DOHH2 (cell line): ENCODE measurements at regions not wholly inside any gene's neighbourhood (a gene's known extent, or its start where the extent isn't known, plus 50 kb on each side); places are given as distances from the start of the nearest gene placed in this dataset.

Experiments
- H3F3A ChIP-seq: fragments of 200-600 bp; sonication (generic), shearing (Covaris generic); 2 replicates; pipeline ENCODE4 v1.6.0; 2016; ENCODE audit warnings: antibody characterized with exemption, mild to moderate bottlenecking; ENCODE audit not compliant: control insufficient read depth, insufficient read depth
- H3K27ac ChIP-seq: fragments of 200-600 bp; sonication (generic); 2 replicates; pipeline ENCODE4 v1.5.1; 2014; ENCODE audit warnings: low read depth, mild to moderate bottlenecking, low read length, moderate library complexity
- H3K27me3 ChIP-seq: fragments of 200-600 bp; sonication (generic); 2 replicates; pipeline ENCODE4 v1.6.1; 2014; ENCODE audit warnings: mild to moderate bottlenecking, low read length, mixed read lengths; ENCODE audit not compliant: control insufficient read depth
- H3K36me3 ChIP-seq: fragments of 200-600 bp; sonication (generic); 2 replicates; pipeline ENCODE4 v1.6.1; 2014; ENCODE audit warnings: mild to moderate bottlenecking, low read length, moderate library complexity, mixed read lengths; ENCODE audit not compliant: control insufficient read depth
- H3K4me1 ChIP-seq: fragments of 200-600 bp; sonication (generic); 2 replicates; pipeline ENCODE4 v1.6.1; 2014; ENCODE audit warnings: mild to moderate bottlenecking, low read length, mixed read lengths; ENCODE audit not compliant: control insufficient read depth
- H3K4me2 ChIP-seq: fragments of 200-600 bp; sonication (generic); 2 replicates; pipeline ENCODE4 v1.6.0; 2014; ENCODE audit warnings: mild to moderate bottlenecking, low read length, moderate library complexity
- H3K4me3 ChIP-seq: fragments of 200-600 bp; sonication (generic); 2 replicates; pipeline ENCODE4 v1.5.1; 2014; ENCODE audit warnings: mild to moderate bottlenecking, low read length, mixed read lengths
- H3K79me2 ChIP-seq: fragments of 200-600 bp; sonication (generic); 2 replicates; pipeline ENCODE4 v1.6.1; 2014; ENCODE audit warnings: mild to moderate bottlenecking, low read length, mixed read lengths; ENCODE audit not compliant: control insufficient read depth
- H3K9me2 ChIP-seq: fragments of 200-600 bp; sonication (generic); replicated peaks from 2 replicates; pipeline ENCODE4 v1.6.1; 2014; ENCODE audit warnings: mild to moderate bottlenecking, low read length, mixed read lengths; ENCODE audit not compliant: control insufficient read depth
- H3K9me3 ChIP-seq: fragments of 200-600 bp; sonication (generic); 2 replicates; pipeline ENCODE4 v1.6.1; 2014; ENCODE audit warnings: antibody characterized with exemption, low read length, mixed read lengths; ENCODE audit not compliant: control insufficient read depth, insufficient read depth
- H4K20me1 ChIP-seq: fragments of 200-600 bp; sonication (generic); 2 replicates; pipeline ENCODE4 v1.6.0; 2014; ENCODE audit warnings: low read depth, mild to moderate bottlenecking, antibody characterized with exemption, low read length, moderate library complexity; ENCODE audit not compliant: control insufficient read depth, insufficient read depth
- EZH2phosphoT487 ChIP-seq: fragments of 200-600 bp; sonication (generic); IDR thresholded peaks from 2 replicates; pipeline ENCODE4 v1.6.1; 2017; ENCODE audit warnings: borderline replicate concordance, mild to moderate bottlenecking, antibody characterized with exemption, low read length, moderate library complexity, mixed read lengths
- TF ChIP-seq, protein P1 (sequence below): fragments of 200-600 bp; sonication (generic); IDR thresholded peaks from one replicate; pipeline ENCODE4 v1.5.1; 2014; ENCODE audit warnings: antibody characterized with exemption, mild to moderate bottlenecking, low read depth, low read length; ENCODE audit not compliant: poor library complexity, severe bottlenecking

GRCh38 chr7:18212308-18212707 lies 184.7 kb upstream of the PRPS1L1 start:
- no peaks in the 10 kb centered on the region for H3K36me3 ChIP-seq
- no peaks in the 10 kb centered on the region for H3F3A ChIP-seq
- H3K9me3 ChIP-seq: no peaks in the 10 kb centered on the region
- H3K9me2 ChIP-seq: no peaks in the 10 kb centered on the region
- H3K4me3 ChIP-seq: no peak overlapping the region
- TF ChIP-seq EZH2phosphoT487: no peak
- TF ChIP-seq, protein P1, sequence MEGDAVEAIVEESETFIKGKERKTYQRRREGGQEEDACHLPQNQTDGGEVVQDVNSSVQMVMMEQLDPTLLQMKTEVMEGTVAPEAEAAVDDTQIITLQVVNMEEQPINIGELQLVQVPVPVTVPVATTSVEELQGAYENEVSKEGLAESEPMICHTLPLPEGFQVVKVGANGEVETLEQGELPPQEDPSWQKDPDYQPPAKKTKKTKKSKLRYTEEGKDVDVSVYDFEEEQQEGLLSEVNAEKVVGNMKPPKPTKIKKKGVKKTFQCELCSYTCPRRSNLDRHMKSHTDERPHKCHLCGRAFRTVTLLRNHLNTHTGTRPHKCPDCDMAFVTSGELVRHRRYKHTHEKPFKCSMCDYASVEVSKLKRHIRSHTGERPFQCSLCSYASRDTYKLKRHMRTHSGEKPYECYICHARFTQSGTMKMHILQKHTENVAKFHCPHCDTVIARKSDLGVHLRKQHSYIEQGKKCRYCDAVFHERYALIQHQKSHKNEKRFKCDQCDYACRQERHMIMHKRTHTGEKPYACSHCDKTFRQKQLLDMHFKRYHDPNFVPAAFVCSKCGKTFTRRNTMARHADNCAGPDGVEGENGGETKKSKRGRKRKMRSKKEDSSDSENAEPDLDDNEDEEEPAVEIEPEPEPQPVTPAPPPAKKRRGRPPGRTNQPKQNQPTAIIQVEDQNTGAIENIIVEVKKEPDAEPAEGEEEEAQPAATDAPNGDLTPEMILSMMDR: no peak
- H3K4me2 ChIP-seq: no peak overlapping the region
- H3K79me2 ChIP-seq: no peaks in the 10 kb centered on the region
- H3K27me3 ChIP-seq: 0 out of 2 replicates have a peak, but pooled peaks cover 4% of the 10 kb centered on the region
- no peaks in the 10 kb centered on the region for H3K4me1 ChIP-seq
- H4K20me1 ChIP-seq: no peaks in the 10 kb centered on the region
- no peak overlapping the region for H3K27ac ChIP-seq

- no peaks in the 10 kb centered on the region for H3K9me2 ChIP-seq
- no peaks in the 10 kb centered on the region for H3K9me3 ChIP-seq
- no peaks in the 10 kb centered on the region for H3K4me1 ChIP-seq
- H4K20me1 ChIP-seq: no peaks in the 10 kb centered on the region
- H3K27me3 ChIP-seq: 0 out of 2 replicates have a peak, but pooled peaks cover 4% of the 10 kb centered on the region
- no peaks in the 10 kb centered on the region for H3K36me3 ChIP-seq
- H3K4me3 ChIP-seq: no peak overlapping the region
- TF ChIP-seq, protein P1: no peak
- no peak for TF ChIP-seq EZH2phosphoT487
- no peak overlapping the region for H3K4me2 ChIP-seq
- no peaks in the 10 kb centered on the region for H3K79me2 ChIP-seq
- H3F3A ChIP-seq: no peaks in the 10 kb centered on the region
- no peak overlapping the region for H3K27ac ChIP-seq
Measured at GRCh38 chr7:18212758-18213157, 185.1 kb upstream of the PRPS1L1 start.

DNA sequence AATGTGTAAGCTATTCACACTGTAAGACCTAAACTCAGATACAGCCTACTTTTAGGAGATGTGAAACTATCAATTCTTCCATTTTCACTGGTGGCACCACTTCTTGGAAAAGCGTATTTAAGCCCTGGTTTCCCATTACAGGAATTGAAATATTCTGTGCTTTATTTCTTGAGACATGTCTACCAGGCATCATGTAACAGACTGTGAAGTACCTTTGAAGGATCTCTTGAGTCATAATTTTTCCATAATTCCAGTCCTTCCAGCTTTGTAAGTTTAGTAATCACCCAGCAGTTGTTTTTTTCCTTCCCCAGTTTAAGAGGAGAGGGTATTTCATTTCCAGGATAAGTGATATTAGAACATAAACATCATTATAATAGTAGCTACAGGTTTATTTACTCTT lies 186.0 kb upstream of the PRPS1L1 start:
- no peaks in the 10 kb centered on the region for H3K79me2 ChIP-seq
- TF ChIP-seq EZH2phosphoT487: no peak
- TF ChIP-seq, protein P1: no peak
- H3F3A ChIP-seq: no peaks in the 10 kb centered on the region
- no peaks in the 10 kb centered on the region for H3K4me1 ChIP-seq
- no peaks in the 10 kb centered on the region for H3K36me3 ChIP-seq
- H3K27ac ChIP-seq: no peak overlapping the region
- 0 out of 2 replicates have a peak, but pooled peaks cover 4% of the 10 kb centered on the region for H3K27me3 ChIP-seq
- H4K20me1 ChIP-seq: no peaks in the 10 kb centered on the region
- no peaks in the 10 kb centered on the region for H3K9me3 ChIP-seq
- no peaks in the 10 kb centered on the region for H3K9me2 ChIP-seq
- no peak overlapping the region for H3K4me2 ChIP-seq
- H3K4me3 ChIP-seq: no peak overlapping the region

DNA sequence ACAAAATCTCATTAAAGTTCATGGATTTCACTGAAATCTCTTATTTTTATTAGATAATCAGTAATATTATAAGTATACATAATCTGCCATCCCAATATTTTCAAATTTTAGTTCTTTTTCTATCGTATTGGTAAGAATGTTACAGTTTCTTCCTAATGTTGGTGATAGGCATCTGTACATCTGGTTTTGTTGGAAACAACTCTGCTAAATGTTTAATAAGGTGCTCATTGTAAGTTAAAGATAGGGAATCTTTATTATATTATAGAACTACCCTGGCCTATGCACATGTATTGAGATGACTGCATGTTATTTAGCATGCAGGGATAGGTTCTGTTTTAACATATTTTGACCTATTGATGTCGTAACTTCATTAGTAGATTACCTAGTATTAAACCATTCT lies 188.6 kb upstream of the PRPS1L1 start:
- Histone ChIP-seq H3K4me2 (no peak overlapping the region), H3F3A (0 out of 2 replicates have a peak, but pooled peaks cover 3% of the 10 kb centered on the region)
- no peak for TF ChIP-seq EZH2phosphoT487
- TF ChIP-seq, protein P1: no peak

More for the DNA sequence above, 188.6 kb upstream of the PRPS1L1 start:
- no peaks in the 10 kb centered on the region for H3K9me3 ChIP-seq
- H3K27ac ChIP-seq: no peak overlapping the region
- no peak overlapping the region for H3K4me3 ChIP-seq
- no peaks in the 10 kb centered on the region for H3K9me2 ChIP-seq
- H3K4me1 ChIP-seq: peaks cover 1% of the 10 kb centered on the region
- no peaks in the 10 kb centered on the region for H3K79me2 ChIP-seq
- no peaks in the 10 kb centered on the region for H4K20me1 ChIP-seq
- H3K36me3 ChIP-seq: no peaks in the 10 kb centered on the region
- 0 out of 2 replicates have a peak, but pooled peaks cover 3% of the 10 kb centered on the region for H3K27me3 ChIP-seq
